Right kidney (tissue), 1 donor: ENCODE measurements at regions not wholly inside any gene's neighbourhood (a gene's known extent, or its start where the extent isn't known, plus 50 kb on each side); places are given as distances from the start of the nearest gene placed in this dataset.
"Not testable (repeated sequence)": the region's sequence is repeated elsewhere in the genome, so short reads cannot be mapped to it uniquely, and the experiment has no call there.

Source experiments
- DNase-seq: peaks from one replicate; pipeline ENCODE4 v3.0.0-alpha.2; 2016

DNA sequence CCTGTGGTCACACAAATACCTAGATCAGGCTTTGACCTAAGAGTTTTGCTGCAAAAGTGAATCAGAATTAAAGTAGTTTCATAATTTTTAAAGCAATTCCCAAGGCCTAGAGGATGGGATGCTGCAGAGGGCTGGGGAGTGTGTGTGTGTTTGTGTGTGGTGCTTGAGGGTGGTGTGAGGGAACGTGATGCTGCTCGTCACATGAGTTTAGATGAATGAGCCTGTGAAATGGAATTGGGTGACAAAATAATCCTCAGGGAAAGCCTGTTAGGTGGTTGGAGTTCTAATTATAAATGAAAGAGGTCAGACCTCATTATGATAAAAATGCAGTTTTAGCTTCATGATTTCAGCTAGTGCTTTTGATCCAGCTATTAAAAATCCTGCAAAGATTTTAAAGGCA is 87.5 kb upstream of the TMEM170B start:
- DNase-seq = no peak

DNA sequence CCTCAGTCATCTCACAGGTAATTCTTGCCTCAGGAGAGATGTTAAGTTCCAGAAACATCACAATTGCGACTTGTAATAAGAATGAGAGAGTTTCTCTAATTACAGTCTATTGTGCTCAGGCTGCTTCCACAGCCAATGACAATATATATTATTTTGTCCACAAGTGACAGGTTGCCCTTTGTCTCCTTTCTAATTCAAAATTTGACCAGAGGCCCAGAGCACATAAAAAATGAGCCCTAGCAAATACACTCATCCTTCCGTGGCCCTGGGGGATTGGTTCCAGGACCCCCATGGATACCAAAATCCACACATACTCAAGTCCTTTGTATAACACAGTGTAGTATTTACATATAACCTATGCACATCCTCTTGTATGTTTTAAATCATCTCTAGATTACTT is 88.1 kb upstream of the TMEM170B start:
- DNase-seq = no peak

DNA sequence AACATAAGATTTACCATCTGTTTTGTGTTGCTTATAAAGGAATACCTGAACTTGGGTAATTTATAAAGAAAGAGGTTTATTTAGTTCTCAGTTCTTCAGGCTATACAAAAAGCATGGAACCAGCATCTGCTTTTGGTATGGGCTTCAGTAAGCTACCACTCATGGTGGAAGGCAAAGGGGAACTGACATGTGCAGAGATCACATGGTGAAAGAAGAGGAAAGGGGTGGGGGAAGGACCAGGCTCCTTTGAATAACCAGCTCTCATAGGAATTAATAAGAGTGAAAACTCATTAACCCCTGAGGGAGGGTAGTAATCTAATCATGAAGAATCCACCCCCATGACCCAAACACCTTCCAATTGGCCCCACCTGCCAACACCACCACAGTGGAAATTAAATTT is 89.5 kb upstream of the TMEM170B start:
- no peak for DNase-seq

DNA sequence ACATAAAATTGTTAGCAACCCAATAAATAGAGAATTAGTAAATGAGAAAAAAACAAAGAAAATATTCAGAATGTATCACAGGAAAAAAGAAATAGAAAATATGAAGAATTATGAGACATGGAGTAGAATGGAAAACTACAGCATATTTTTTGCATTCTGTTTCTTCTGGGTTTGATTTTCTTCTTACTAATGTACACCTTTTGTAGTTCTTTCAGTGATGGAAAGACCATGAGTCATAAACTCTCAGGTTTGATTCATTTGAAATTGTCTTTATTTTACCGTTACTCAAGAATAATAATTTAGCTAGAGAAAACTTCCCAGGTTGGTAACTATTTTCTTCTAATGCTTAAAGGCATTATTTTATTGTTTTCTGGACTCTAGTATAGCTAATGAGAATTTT is 90.3 kb upstream of the TMEM170B start:
- DNase-seq = no peak

DNA sequence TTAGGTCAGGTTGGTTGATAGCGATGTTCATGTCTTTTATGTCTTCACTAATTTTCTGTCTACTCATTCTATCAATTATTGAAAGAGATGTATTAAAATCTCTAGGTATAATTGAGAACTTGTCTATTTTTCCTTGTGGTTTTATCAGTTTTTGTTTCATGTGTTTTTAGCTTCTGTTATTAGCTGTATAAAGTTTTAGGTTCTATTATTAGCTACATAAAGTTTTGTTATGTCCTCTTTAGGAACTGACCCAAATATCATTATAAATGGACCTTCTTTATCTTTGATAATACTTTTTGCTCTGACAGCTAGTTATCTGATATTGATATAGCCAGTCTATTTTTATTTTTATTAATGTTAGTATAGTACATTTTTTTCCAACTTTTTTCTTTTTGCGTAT is 92.4 kb upstream of the TMEM170B start:
- DNase-seq = no peak

DNA sequence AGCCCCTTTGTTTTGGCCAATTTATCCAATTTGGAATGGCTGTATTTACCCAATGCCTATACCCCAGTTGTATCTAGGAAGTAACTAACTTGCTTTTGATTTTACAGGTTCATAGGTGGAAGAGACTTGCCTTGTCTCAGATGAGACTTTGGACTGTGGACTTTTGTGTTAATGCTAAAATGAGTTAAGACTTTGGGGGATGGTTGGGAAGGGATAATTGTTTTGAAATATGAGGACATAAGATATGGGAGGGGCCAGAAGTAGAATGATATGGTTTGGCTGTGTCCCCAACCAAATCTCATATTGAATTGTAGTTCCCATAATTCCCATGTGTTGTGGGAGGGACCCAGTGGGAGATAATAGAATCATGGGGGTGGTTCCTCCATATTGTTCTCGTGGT is 94.4 kb upstream of the TMEM170B start:
- not testable (repeated sequence) for DNase-seq

DNA sequence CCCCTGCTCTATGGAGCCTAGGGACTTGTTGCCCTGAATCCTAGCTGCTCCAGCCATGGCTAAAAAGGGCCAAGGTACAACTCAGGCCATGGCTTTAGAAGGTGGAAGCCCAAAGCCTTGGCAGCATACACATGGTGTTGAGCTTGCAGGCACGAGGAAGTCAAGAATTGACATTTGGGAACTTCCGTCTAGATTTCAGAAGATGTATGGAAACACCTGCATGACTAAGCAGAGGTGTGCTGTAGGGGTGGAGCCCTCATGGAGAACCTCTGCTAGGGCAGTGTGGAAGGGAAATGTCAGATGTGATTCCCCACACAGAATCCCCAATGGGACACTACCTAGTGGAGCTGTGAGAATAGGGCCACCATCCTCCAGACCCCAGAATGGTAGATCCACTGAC is 95.1 kb upstream of the TMEM170B start:
- no peak for DNase-seq

DNA sequence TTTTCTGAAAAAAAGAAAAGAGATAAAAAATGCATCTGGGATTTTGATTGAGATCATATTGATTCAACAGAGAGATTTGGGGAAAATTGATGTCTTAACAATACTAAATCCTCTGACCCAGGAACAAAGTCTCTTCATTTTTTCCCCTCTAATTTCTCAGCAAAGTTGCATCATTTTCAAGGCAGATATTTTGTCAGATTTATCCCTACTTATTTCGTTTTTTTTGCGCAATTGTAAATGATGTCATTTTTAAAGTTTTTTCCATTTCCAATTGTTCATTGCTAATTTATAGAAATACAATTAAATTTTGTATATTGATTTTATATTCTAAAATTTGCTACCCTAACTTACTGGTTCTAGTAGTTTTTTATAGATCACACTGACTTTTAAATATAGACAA is 97.7 kb upstream of the TMEM170B start:
- DNase-seq = no peak

DNA sequence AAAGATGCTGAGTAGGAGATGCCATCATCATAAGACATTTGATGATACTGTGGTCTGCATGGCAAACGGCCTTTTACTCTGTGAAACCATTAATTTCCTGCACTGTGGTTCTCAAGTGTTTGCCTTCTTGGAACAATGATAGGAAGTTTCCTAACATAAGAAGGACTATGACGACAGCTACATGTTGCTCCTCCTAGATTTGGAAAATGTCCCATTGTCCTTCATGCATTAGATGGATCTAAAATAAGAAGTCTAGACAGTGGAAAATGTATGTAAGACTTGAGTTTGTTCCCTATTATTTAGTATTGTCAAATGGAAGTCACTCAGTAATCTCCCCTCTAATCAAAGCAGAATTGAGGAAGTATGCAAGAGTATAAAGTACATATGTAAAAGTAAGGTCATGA is 98.5 kb upstream of the TMEM170B start:
- DNase-seq = no peak

DNA sequence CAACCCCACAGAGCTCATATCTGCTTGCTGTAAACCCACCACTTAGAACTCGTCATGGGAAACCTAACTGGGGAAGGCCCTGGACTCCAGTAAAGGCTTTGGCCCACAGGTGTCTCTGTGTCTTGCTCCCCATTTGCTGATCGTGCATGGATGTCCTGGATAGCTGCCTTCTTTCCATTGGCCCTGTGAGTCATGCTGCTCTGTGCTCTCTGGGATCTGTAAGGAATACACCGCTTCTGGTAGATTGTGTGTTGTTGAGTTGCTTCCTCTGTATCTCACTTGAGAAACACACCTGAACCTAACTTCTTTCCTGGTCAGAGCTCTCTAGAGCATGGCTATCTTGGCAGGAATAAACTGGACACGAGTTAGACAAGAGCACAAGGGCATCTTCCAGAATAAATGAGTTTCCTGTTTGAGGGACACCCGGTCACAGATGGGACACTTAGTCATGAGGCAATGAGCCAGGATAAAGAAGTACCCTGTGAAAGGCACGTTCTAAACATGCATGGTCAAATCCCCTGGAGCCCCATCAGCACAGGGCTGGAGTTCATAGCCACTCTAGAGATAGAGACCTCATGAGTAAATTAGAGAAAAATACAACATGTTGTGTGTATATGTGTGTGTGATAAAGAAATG is 99.6 kb upstream of the TMEM170B start:
- no peak for DNase-seq

DNA sequence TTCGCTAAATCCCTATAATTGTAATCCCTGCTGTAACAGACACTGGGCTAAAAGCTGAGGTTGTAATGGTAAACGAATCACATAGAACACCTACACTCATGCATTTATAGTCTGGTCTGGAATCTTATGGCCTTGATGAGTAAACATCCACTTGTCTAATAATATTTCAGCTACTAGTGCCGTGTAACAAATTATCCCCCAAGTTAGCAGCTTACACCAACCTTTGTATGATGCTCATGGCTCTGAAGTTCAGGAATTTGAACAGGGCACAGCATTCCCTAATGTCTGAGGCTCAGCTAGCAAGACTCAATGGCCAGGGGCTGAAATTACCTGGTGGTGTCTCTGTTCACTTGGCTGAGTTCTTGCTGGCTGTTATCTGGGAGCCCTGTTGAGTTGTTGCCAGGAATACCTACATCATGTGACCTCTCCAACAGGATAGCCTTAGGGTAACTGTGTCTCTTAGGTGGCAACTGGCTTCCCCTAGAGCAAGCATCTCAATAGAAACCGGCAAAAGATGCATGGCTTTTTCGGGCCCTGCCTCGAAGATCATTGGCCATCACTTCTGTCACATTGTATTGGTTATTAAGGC is 100.9 kb upstream of the TMEM170B start:
- DNase-seq = no peak

DNA sequence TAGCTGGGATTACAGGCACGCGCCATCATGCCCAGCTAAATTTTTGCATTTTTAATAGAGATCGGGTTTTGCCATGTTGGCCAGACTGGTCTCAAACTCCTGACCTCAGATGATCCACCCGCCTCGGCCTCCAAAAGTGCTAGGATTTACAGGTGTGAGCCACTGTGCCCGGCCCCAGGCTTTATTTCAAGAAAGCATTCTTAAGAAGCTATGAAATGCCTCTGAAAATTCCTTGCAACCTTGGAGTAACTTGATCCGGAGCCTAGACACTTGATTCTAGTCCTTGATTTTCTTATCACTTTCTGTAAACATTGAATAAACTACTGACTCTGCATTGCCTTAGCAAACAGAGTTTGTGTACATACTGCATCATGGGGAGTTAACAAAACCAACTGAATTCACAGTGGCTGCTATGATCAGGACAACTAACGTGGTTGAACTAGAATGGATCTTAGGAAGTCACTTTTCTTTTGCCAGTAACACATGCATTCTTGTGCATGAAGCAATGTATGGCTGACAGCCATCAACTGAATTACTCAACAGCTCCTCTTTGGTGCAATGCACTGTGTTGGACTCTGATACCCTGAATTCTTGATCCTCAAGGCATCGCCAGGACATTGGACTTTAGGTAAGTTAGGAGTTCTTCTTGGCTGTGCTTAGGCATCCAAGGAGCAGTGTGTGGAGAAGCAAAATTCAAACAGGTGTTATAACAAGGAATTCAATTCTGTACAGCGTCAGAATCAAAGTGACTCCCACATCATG is 102.8 kb upstream of the TMEM170B start:
- DNase-seq = no peak

DNA sequence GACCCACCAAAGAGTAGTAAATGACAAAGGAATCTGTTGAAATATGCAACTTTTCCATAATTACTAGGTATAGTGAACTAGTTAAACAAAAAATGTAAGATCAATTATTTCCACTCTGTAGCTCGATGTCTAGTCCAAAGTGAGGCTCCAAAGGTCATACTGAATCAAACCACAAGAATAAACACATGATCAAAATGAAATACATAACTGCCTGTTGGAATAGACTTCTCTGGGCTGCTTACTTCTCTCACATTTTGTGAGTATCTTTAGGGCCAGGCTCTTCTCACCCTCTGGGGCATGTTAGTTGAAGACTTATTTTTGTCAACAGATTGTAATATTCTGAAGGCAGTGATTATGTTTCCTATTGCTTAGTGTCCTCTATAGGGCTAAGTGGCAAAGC is 103.7 kb upstream of the TMEM170B start:
- DNase-seq = no peak

DNA sequence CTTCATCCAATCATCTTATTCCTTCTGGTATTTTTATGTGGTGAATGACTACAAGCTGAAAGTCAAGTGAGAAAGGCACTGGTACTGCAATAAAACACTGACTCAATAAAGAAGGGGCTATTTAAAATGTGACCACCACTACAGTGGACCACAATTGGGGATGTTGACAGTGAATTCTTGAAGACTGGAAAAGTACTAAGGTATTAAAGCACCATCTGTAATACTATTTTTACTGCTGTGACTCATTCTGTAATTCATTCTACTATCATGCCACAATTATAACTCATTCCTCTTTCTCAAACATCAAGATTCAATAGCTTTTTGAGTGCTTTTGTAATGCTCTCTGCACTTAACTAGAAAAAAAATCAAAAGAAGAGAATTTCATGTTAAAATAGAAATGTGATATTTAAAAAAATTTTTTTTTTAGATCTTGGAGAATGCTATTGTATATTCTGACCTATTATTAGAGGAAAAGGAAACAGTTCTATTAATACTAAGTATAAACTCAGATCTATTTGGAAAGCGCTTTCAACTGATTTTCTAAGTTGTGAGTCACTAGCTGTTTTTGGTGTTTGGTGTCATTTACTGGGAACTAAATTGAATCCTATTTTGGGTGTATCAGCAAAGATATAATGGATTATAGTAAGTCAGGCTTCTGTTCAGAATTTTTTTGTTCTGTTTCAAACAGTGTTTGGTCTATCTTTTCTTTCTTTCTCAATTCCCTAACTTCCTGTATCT is 104.7 kb upstream of the TMEM170B start:
- no peak for DNase-seq

DNA sequence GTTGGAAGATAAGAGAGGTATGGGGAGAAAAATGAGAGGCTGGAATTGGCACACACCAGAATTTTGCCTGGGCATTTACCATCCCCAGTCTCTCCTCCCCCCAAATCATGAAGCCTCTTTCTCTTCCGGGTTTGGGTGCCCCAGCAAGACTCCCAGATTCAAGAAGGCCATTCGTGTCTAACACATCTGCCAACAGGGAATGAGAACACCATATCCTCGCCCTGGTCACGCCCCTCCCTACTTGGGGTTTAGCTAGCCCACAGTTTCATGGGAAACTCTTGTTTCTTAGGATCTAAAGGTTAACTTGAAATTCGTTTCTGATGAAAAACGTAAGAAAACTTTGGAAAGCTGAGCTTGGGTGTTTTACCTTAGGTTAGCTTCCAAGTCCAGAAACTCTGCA is 105.5 kb upstream of the TMEM170B start:
- DNase-seq = no peak

DNA sequence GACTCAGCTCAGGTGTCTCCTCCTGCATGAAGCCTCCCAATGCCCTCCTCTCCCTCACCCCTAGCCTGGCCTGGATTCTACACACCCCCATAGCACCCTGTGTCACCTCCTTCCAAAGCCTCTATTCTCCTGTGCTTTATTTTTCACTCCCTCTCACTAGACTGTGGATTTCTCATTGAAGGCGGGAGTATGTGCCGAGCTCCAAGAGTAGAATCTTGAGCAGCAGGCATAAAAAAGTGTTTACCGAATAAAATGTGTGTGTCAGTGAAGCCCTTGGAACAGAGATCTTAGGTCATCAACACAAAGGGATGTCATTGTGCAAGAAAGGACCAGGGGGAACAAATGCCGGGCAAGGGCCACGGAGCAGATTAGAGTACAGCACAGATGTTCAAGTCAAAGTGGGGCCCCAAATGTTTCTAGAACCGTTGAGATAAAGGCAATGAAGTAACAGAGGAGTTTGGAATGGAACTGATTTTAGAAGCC is 106.1 kb upstream of the TMEM170B start:
- no peak for DNase-seq

DNA sequence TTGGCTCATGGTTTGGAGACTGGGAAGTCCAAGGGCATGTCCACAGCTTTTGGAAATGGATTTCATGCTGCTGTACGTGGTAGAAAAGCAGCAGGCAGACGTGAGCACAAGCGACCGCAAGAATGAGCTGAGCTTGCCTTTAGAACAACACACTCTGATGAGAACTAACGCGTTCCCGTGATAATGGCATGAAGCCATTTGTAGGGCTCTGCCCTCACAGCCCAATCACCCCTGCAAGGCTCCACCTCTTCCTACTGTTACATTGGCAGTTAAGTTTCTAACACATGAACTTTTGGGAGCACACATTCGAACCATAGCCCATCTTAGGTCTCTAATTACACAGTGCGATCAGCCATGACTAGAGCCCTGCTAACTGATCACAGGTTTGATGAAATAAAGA is 107.5 kb upstream of the TMEM170B start:
- no peak for DNase-seq

DNA sequence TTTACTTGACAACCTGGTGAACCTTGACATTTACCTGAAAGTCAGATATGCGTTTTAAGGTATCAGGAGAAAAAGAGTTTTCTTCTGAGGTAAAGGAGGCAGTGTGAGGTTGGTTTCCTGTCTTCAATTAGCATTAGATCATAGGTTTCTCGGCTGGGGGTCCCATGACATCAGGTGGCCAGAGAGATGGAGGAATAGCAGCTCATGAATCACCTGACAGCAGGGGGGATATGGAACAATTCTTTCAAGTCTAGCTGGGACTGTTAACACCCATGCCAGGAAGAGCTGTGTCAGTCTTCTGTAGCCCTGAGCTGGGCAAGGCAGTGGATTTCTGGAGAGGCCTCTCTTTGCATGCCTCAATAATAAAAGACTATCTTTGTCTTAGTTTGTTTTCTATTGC is 108.0 kb upstream of the TMEM170B start:
- no peak for DNase-seq

DNA sequence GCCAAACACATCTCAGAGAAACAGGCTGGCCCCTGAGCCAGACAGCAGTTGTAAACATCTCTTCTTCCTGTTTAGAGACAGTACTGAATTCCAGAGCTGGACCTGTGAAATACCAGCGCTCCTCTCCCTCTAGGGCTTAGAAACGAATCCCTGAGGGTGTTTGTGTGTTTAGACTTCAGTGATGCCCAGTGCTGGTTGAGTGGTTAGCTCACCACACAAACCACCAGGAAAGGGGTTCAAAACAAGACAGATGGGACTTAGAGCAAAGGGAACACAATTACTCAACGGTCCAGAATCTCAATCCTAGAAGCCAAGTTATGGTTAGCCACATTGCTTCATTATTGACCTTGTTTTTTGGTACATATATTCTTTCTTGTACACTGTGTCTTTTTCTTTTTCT is 108.7 kb upstream of the TMEM170B start:
- DNase-seq = no peak

DNA sequence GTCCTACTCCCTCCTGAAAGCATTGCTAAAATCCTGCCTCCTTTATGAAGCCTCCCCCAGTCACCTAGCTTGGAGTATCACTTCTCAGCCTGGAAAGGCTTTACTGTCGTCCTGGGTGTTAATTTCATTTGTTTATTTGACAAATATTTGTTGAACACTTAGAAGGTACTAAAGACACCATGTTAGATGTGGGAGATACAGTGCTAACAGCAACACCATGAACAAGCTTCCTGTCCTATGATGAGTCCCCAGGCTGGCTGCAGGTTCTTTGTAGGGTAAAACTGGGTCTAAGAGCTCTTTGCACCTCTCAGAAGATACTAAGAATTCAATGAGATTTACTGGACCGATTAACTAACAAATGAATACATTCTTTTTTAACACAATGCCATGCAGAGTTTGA is 109.2 kb upstream of the TMEM170B start:
- DNase-seq = no peak

DNA sequence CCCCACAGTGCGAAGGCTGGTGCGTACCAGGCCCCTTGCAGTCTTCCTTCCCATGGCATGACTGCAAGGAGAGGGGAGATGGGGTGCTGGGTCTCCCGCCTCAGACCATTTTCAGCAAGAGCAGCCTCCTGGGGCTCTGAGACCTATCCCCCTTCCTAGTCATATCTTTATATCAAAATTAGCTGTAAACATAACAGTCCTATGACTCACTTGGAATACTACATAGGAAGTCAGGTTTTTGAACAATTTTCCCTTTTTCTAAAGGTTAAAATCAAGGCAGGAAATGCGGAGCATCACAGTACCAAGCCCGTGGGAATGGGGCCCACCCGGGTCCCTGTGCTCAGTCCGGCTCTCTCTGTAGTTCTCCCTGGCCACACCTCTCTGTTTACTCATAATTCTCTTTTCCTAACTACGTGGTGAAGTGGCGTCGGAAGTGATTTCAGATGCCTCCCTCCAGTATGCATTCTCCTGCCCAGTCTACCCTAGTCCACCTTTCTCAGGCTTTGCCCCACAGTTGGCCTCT is 109.8 kb upstream of the TMEM170B start:
- no peak for DNase-seq

DNA sequence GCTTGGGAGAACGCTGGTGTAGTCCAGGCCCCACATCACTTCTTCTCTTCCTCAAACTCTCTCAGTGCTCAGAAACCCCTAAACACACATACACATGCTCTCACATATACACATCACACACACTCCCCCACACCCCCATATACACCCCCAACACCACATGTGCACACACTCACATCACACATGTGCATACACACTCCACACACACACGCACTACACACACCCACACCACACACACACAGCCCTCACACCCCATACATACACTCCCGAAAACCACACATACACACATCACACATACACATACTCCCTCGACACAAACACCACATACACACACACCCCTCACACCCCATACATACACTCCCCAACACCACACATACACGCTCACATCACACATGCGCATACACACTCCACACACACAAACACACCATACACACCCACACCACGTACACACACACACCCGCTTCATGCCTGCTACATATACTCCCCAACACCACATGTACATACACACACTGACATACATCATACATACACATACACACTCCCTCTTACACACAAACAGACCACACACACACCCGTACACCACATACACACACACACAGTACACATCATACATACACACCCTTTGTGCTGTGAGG is 110.3 kb upstream of the TMEM170B start:
- no peak for DNase-seq
